ENCODE measurements at regions not wholly inside any gene's neighbourhood (a gene's known extent, or its start where the extent isn't known, plus 50 kb on each side); places are given as distances from the start of the nearest gene placed in this dataset.

GRCh38 chr15:91530956-91531582 is 322.4 kb upstream of the SLCO3A1 start:
- H3K4me3 Mint-ChIP-seq, result no peak overlapping the region
- H3K27ac Mint-ChIP-seq (ENCODE audit: unreplicated experiment), result no peak overlapping the region
- H3K27me3 Mint-ChIP-seq (ENCODE audit: low read depth), result peaks cover 4% of the 10 kb centered on the region
- TF ChIP-seq CTCF (conservative IDR thresholded peaks at IDR 0.05), result no peak
- H3K9me3 Mint-ChIP-seq, result no peaks in the 10 kb centered on the region
- peaks cover 7% of the 10 kb centered on the region for H3K4me1 Mint-ChIP-seq
- no peak for DNase-seq (ENCODE audit: low read depth, low spot score)
- no peaks in the 10 kb centered on the region for H3K36me3 Mint-ChIP-seq (ENCODE audit: low read depth)

DNA sequence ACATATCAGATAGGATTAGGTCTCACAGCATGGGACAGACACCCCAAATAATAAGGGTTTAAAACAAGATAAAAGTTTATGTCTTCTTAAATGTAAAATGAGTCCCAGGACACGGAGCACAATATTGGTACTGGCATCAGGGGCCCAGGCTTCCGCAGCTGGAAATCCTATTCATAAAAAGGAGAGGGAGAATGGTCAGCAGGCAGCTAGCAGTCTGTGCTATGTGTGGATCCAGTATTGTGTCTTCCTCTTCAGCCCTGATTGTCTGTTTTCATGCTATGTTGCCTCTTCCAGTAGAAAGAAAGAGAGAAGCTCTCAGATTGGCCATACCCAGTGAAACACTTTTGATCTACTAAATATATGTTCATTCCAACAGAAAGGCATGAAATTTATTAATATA is 319.3 kb upstream of the SLCO3A1 start:
- TF ChIP-seq CTCF (conservative IDR thresholded peaks at IDR 0.05), result no peak
- H3K36me3 Mint-ChIP-seq (ENCODE audit: low read depth), result no peaks in the 10 kb centered on the region
- peaks cover 37% of the 10 kb centered on the region for H3K4me1 Mint-ChIP-seq
- H3K27me3 Mint-ChIP-seq (ENCODE audit: low read depth), result no peaks in the 10 kb centered on the region
- H3K4me3 Mint-ChIP-seq, result no peak overlapping the region
- H3K9me3 Mint-ChIP-seq, result no peaks in the 10 kb centered on the region
- DNase-seq (ENCODE audit: low read depth, low spot score), result no peak
- no peak overlapping the region for H3K27ac Mint-ChIP-seq (ENCODE audit: unreplicated experiment)

DNA sequence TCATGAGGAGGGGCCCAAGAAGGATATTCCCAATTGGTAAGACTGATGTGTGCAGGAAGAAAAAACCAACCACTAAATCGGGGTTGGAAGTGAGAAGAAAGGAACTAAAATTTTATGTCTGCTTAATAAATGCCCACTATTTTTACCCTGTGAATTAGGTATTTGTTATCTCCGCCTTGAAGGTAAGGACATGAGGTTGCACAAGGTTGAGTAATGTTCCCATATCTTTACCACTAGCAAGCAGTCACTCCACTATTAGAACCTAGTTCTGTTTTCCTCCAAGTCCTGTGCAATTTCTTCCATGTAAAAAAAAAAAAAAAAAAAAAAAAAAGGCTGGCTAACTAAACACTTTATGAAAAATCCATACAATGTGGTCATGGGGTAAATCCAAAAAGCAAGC is 318.5 kb upstream of the SLCO3A1 start:
- no peaks in the 10 kb centered on the region for H3K36me3 Mint-ChIP-seq (ENCODE audit: low read depth)
- peaks cover 37% of the 10 kb centered on the region for H3K4me1 Mint-ChIP-seq
- no peak for TF ChIP-seq CTCF (conservative IDR thresholded peaks at IDR 0.05)
- no peak for DNase-seq (ENCODE audit: low read depth, low spot score)
- H3K27me3 Mint-ChIP-seq (ENCODE audit: low read depth), result no peaks in the 10 kb centered on the region
- H3K4me3 Mint-ChIP-seq, result no peak overlapping the region
- H3K27ac Mint-ChIP-seq (ENCODE audit: unreplicated experiment), result no peak overlapping the region
- no peaks in the 10 kb centered on the region for H3K9me3 Mint-ChIP-seq

DNA sequence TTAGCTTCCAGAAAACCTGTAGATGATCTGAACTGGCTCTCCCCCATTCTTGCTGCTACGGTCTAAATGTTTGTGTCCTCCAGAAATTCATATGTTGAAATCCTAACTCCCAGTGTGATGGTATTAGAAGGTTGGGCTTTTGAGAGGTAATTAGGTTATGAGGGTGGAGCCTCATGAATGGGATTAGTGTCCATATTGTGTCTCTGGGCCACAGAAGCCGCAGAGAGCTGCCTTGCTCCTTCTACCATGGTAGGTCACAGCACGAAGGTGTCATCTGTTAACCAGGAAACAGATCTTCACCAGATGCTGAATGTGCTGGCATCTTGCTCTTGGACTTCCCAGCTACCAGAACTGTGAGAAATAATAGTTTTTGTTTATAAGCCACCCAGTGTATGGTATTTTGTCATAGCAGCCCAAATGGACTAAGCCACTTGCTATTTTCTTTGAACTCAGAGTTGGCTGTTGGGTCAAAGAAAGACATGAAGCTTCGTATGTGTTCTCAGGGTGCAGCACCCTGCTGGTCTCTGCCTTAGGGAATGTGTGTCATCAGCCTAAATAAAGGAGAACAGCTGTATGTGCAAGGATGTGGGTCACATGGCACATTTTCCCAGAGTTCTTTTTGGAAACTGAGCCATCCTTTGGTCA is 317.5 kb upstream of the SLCO3A1 start:
- no peaks in the 10 kb centered on the region for H3K9me3 Mint-ChIP-seq
- peak overlapping the region; percentile 67 for H3K27ac Mint-ChIP-seq (ENCODE audit: unreplicated experiment)
- no peak for TF ChIP-seq CTCF (conservative IDR thresholded peaks at IDR 0.05)
- H3K36me3 Mint-ChIP-seq (ENCODE audit: low read depth), result no peaks in the 10 kb centered on the region
- H3K4me3 Mint-ChIP-seq, result no peak overlapping the region
- DNase-seq (ENCODE audit: low read depth, low spot score), result no peak
- H3K4me1 Mint-ChIP-seq, result peaks cover 40% of the 10 kb centered on the region
- no peaks in the 10 kb centered on the region for H3K27me3 Mint-ChIP-seq (ENCODE audit: low read depth)

- Mint-ChIP-seq H3K36me3 (ENCODE audit: low read depth) (no peaks in the 10 kb centered on the region), H3K4me3 (no peak overlapping the region), H3K4me1 (peaks cover 40% of the 10 kb centered on the region), H3K27ac (ENCODE audit: unreplicated experiment) (no peak overlapping the region), H3K9me3 (no peaks in the 10 kb centered on the region), H3K27me3 (ENCODE audit: low read depth) (no peaks in the 10 kb centered on the region)
- DNase-seq (ENCODE audit: low read depth, low spot score), result no peak
- no peak for TF ChIP-seq CTCF (conservative IDR thresholded peaks at IDR 0.05)
These were observed 315.7 kb upstream of the SLCO3A1 start for GRCh38 chr15:91537856-91538255.

Data from neural crest cell (in vitro differentiated cells).